Activated T-cell treated with anti-CD3 and anti-CD28 coated beads for 24 hours (primary cell): ENCODE measurements at regions not wholly inside any gene's neighbourhood (a gene's known extent, or its start where the extent isn't known, plus 50 kb on each side); places are given as distances from the start of the nearest gene placed in this dataset.

Experiments used
- DNase-seq: peaks from one replicate; pipeline ENCODE4 v3.0.0-alpha.2; 2020; ENCODE audit warnings: low read depth

DNA sequence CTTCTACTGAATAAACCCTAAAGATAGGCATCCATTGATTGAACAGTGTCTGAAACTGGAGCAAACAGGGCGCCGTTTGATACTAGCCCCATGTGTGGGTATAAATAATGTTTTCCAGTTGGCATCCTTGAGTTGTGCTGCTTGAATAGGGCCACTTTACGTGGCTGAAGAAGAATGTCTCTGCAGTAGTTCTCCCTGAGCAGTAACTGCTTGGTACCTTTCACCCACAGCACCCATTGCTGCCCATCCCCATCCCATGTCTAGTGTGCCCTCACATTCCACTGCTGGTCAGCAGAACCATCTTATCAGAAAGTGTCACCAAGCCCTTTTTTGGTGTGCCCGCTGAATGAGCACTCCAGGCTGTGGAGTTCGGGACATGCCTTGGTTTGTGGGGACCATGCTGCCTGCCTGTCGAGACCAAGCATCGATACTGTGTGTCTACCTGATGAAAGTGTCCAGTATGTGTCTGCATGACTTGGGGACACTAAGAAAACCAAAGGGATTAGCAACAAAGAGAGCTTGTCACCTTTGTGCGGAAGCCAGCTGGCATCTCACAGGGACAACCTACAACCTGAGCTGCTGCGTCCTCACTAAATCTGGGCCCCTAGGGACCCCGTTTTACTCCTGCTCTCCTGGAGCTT lies 162.0 kb downstream of the TM9SF2 start:
- no peak for DNase-seq

DNA sequence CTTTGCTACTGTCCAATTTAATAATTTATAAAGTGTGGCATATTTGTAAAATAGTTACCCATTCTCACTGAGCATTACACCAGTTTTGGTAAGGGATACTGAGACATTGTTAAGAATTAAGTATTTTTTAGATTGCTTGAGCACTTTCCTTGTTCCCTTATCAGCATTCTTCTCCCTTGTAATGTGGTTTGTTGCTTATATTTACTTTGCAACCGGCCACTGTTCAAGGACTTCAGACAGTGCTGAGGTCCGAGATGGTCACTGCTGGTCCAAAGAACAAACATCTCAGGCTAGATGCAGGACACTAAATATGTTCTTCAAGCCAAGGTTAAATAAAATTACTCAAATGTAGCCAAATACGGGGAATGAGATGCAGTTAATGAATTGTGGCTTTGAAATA lies 161.4 kb downstream of the TM9SF2 start:
- no peak for DNase-seq

DNA sequence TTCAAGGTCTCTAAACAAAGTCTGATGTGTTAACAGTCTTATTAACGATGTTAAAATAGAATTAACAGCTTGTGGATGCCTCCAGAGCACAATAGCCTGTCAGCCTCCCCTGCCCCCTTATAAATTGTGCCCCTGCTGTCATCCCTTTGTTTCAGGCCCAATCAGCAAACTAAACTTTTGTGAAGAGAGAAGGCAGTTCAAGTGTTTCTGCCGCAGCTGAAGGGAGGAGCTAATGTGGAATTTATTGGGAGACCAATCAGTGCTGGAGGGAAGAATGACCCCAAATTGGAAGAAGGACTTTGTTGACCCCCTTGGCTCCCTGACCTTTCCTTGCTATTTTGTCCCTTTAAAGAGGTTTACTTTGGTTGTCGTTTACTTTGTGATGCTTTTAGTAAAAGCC lies 160.5 kb downstream of the TM9SF2 start:
- no peak for DNase-seq

DNA sequence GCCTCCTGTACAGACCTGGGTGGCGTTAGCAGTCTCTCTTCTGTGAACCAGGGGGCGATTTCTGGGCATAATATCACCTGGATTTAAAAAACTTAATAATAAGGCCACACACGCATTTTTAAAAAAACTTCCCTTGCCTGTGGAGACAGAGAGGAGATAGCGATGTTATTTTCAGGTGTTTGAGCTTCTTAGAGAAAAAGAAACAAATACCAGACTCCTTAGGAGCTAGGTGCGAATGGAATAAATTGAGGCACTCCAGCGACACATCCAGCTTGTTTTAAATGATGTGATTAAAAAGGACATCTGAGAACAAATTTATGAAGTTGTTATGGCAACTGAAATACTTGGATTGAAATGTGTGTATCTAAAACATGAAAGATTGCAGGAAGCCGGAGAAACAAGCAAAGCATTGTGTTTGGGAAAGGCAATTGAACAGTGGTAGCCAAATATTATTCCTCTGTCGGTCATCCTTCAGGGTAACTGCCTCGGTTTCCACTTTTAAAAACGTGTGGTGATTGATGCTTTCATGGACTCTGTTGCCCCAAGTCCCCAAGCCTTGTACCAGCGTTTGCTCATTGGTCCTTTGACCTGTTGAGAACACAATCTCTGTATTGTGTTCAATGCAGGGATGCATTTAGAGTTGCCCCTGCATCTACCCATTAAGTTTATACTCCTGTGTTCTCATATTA lies 158.7 kb downstream of the TM9SF2 start:
- DNase-seq: no peak

DNA sequence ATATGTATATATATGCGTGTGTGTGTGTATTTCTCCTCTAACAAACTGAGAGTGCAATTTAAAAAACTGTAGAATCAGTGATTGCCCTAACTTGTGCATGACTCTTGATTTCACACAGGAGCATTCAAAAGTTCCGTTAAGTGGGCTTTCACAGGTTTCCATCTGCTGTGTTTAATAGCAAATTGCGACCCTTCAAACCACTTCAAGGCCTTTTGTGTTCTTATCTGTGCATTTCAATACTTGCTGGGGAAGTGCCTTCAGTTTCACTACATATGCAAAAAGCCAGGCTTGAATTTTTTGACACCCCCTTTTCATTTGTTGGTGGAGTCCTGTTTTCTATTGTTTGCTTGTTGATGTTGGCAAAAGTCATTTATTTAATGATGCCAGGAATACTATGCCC lies 158.0 kb downstream of the TM9SF2 start:
- DNase-seq: no peak

DNA sequence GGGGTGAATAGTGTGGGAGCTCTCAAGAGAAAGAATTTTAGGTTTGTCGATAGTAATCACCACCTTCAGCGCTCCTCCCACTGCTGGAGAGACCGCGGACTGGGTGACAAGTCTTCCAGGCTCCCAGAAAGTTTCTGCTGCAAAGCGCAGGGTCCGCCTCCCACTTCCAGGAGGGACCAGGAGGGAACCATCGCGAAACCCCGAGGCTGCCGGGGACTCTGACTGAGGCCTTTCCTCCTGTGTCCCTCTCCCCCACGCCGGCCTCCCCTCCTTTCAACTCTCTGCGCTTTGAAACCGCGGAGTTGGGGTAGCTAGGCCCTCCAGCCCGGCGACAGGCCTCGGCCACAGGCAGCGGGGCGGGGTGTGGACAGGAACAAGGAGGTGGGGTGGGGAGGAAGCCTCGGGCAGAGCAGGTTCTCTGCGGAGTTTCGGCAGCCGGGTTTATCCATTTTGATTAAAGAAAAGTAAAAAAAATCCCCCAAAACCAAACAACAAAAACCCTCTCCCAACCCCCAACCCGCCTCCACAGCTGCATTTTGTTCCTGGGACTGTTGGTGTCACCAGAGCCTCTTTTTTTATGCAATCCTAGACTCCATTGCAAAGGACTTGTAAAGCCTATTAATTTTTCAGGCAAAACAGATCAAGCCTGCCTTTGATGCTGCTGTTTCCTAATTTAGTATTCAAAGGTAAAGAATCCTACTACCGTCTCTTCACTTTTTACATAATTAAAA lies 157.2 kb downstream of the TM9SF2 start:
- peak; percentile 20 for DNase-seq

DNA sequence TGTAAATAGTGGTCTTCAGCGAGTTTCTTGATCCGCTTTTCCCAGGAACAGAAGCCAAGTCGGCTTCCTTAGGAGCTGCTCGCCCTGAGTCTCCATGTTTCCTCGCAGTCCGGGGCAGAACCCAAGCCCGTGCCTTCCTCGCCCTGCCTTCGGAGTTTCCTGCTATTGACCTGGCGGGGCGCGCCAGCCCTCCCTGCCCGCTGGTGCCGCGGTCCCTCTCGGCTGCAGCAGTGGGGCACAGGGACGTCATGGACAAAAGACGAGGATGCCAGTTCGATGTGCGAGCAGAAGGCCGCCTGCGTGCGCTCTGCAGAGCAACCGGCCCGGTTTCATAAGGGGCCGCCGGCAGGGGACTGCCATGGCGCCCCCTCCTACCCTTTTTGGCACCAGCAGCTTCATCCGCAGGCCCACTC lies 156.6 kb downstream of the TM9SF2 start:
- peak; percentile 10 for DNase-seq

DNA sequence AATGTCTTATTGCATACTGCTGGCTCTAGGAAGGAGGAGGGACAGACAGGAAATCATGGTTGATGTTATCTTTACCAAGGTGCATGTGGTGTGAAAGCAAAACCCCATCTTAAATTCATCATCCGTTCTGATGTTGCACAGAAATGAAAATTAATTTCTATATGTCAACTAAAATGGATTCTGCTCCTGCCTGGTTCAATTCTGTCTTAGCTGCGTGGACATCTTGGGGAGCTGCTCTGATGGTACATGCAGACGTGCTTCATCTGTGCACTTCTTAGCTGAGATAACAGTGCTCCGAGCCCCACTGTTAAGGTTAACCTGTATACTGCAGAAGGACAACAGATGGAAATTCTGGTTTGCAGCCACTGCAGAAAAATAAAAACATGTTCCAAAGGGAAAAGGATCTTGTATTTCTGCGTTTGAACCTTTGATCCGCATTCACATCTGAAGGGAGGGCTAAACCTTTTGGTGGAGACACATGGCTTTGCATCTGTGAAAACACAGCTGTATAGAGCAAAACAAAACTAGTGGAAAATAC lies 155.6 kb downstream of the TM9SF2 start:
- peak; percentile 5 for DNase-seq

DNA sequence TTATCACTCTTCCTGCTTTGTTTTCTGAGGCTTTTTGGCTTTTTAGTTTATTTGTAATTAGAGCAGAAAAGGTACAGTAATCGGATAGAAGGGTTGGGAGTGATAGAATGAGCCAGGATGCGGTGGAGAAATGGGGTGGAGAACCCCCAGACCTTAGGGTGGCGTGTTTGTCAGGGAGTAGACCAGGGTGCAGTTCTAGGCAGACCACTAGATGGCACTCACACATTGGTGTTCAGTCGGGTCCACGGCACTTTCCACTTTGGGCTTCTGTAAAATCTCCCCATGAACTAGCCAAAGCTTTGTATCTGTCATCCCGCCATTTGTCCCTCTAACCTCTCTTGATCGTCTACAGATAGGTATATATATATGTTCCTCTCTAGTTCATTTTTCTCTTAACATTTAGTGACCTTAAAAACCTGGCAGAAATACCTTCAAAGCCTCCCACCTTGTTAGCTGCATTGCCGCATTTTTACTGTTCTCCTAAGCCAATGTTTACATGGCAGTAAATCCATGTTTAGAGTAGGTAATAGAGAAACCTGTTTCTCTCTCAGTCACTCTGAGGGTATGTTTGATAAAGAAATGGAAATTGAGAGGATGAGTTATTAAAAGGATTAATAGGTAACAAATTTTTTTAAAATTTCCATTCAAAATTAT lies 154.9 kb downstream of the TM9SF2 start:
- peak; percentile 77 for DNase-seq

DNA sequence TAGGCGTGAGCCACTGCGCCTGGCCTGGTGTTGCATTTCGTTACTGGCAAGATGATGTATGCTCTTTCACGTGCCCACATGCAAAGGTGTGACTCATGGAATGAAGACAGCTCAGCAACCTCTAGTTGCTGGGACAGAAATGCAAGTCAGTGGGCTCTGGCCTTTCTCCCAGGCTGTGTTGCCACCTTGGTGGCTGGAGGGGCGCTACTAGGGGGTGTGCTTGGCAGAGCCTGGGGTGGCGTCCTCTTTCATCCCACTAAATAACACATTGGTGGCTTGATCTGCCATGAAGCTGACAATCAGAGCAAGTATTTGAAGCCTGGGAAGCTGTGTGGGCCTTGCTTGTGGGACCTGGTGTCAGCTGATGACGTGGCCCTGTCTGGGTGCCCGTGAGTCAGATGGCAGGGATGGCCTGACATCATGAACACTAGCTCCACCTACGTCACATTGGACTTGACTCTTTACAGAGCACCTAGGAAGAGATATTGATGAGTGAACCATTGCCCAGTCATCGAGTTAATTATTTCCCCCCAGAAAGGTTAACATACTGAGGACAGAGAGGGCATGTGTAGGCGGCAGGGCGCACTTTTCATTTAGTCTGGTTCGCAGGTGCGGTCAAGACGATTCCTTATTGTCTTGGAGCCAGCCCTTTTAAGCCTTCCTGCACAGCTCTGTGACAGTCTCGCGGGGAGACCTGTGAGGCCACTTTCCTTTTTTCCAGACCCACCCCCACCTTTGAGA lies 154.2 kb downstream of the TM9SF2 start:
- DNase-seq: no peak

DNA sequence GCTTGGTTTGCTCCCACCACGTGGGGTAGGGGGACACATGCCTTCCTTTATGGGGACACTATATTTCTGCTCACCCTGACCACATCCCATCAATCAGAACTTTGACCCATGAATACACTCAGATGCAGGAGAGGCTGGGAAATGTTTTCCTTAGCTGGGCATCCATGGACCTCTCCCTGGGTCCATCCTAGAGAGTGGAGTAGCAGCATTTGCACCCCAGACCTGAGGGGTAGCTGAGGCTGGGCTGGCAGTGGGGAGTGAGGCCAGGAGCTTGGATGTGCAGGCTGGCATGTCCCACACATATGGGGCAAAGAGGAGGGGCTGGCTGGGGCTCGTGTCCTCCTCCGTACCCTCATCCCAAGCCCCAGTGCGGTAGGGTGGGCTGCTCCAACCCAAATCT lies 152.8 kb downstream of the TM9SF2 start:
- no peak for DNase-seq

DNA sequence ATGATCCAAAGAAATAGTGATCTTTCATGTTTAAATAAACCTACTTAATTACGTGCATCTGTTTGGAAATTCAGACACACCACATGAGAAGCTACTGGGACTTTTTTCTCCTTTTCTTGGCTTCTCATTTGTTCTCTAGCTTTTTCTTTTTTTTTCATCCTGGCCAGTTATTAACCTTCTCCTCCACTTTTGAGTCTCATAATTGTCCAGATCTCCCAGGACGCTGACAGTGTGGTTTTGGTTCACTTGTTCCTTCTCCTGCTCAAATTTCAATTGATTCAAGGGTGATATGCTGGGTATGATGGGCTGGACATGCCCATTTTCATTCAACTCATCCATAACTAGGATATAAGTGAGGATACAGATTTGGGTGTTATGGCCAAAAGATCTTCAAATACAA lies 152.3 kb downstream of the TM9SF2 start:
- no peak for DNase-seq

DNA sequence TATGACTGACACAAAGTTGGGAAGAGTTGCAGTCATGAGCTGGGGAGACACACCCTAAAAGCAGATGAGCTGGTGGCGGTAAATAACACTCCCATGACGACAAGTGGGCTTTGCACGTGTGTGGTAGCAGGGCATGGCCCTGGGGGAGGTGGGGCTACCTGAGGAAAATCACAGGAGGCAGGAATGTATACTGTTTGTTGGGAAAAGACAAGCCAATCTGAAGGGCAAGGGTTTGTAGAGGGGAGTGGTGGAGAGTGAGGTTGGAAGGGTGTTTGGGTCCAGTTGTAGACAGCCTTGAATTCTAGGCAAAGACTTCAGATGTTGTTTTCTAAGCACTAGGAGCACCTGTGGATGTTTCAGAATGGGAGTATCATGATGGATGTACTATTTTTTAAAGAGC lies 151.6 kb downstream of the TM9SF2 start:
- DNase-seq: no peak

DNA sequence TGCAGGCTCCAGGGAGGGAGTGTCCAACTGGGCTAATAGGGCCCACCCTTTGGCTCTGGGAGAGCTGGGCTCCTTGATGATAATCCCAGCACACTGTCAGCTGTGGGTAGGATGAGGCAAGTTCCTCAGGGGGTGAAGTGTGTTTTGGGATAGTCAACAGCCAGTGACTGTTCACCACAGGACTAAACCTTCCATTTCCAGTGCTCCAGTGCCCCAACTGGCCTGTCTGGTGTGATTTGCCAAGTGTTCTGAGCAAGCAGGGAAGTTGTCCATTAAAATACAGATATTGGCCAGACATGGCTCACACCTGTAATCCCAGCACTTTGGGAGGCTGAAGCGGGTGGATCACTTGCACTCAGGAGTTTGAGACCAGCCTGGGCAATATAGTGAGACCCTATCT lies 150.9 kb downstream of the TM9SF2 start:
- no peak for DNase-seq

DNA sequence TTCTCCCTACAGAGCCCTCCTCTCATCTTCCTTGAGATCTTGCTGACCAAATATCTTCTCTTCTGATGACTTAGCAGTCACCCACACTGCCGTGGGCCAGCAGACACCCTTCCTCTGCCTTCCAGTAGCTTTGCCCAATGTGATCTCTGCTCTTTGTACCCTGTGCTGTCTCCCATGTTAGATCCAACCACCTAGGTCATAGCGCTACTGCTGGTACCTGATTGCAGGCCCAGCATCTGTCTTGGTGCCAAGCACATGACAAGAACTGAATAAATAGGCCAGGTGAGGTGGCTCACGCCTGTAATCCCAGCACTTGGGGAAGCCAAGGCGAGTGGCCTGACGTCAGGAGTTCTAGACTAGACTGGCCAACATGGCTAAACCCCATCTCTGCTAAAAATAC lies 149.7 kb downstream of the TM9SF2 start:
- DNase-seq: no peak

DNA sequence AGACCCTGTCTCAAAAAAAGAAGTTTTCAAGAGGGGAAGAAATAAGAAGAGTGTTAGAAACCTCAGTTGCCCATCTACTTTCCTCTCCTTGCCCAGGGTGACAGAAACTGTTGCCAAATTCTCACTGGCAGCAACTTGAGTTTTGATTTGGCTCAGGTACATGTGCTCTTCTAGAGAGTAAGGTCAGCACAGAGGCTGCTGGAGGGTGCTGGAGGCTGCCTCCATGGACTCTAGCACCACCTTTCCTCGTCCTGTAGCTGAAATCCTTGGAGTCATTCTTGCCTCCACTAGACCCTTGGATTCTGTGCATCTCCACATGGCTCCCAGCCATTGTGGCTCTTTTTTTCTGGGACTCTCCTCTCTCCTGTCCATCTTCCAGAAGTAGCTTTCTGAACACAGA lies 149.1 kb downstream of the TM9SF2 start:
- DNase-seq: no peak

DNA sequence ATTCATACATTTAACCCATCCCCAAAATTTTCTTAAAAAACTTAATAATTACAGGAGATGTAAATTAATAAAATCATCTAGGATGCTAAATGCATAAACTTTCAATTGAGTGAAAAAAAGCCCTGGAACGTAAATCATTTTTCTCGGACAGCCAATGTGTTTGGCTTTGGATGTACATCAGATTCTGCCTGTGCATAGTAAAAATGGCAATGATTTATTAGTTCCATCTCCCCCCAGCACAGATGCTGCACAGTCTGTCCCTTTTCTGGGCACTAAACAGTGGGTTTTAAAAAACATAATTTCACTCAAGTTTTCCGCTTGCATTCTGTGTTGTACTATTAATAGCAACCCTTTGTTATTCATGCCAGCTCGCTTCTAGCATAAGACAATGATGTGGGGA lies 147.7 kb downstream of the TM9SF2 start:
- DNase-seq: no peak

DNA sequence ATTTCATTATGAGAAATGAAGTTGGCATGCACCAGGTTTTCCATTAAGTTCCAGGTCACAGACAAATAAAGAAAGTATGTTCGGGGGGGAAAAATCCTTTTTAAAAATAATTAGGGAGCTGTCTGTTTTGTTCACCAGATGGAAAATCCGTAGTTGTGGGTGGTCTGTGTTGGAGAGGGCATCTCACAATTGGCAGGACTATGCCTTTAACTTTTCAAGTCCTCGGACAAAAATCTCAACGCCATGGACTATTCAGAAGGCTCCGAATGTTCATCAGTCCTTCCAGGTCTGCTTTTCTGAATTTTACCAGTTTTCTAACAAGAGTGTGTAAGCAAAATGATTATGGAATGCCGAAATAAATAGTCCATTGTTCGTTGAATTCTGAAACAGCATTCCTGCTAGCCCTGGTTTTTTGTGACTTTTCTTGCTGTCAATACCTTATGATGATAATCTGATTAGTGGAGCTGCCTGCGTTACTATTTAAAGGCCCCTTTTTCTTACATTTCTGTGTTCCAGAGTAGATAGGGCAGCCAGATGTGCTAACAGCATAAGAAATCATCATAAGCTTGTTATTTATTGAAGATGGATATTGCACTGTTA lies 146.9 kb downstream of the TM9SF2 start:
- no peak for DNase-seq

DNA sequence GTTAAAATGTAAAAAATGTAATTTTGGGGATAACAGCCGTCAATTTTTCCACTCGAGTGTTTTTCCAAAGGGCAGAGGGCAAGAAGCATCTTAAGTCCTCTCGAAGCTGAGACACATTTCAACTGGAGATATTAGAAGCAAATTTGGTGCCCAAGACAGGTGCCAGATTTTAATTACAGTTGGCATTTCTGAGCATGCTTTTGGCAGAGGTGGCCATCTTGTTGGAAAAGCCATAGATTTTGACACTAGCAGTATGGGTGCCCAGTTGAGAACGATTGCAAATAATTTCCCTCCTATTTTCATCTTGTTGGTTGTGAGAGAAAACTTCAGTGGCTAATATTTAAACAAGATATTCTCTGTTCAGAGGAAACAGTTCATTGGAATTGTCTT lies 146.3 kb downstream of the TM9SF2 start:
- DNase-seq: no peak

DNA sequence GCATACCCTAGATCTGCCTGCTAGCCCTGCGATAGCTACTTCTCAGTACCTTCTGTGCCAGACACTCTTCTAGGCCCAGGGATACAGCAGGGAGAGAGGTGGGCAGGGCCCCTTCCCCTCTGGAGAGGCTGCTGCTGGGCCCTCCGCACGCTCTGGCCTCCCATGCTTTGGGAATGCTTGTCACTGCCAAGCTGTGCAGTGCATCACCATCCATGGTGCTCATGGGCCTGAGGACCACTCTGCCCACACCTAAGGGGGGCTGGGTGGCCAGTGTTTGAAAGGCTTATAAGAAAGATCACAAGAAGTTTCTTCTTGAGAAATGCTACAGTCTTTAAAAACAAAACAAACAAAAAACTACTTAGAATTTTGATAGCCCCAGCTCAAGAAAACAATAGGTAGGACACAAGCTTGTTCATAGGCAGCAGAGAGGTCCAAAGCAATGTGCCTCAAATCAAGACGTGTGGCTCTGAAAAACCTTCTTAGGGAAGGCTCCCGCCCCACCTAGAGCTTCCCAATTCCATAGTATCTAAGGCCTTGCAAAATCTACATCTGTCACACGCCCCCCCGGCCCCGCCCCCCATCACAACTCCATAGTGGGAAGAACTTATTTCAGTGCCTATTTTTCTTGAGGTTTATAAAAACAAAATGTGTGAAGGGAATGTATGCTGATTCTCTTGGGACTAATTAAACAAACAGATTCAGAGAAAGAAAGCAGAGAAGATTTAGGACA lies 145.8 kb downstream of the TM9SF2 start:
- DNase-seq: no peak

DNA sequence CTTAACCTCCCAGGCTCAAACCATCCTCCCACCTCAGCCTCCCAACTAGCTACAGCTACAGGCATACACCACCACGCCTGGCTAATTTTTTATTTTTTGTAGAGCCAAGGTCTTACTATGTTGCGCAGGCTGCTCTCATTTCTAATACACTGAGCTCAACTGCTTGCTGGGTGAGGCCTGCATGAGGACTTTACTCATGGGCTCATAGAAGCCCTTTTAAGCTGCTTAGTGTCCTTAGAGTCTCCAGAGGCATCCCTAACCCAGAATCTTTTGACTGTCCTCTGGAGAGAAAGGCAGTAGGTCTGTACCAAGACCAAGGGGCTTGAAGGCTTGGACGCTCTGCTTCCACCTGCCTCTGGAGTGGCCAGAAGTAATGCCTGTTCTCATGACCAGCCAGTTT lies 141.6 kb downstream of the TM9SF2 start:
- DNase-seq: no peak
